Right atrium auricular region (tissue), 2 donors: ENCODE measurements at regions not wholly inside any gene's neighbourhood (a gene's known extent, or its start where the extent isn't known, plus 50 kb on each side); places are given as distances from the start of the nearest gene placed in this dataset.

ENCODE experiments used
- DNase-seq: peaks from one replicate; pipeline ENCODE4 v3.0.0-alpha.2; 2019; ENCODE audit warnings: low spot score
- H3K27ac ChIP-seq, 2 donors: fragments of 200-600 bp; sonication (generic); 1 replicate in 1 of 2; 2 replicates in 1 of 2; pipeline ENCODE4 v1.5.1; 2016 to 2019
- H3K27me3 ChIP-seq, 2 donors: fragments of 200-600 bp; sonication (generic); one replicate each; pipeline versions ENCODE4 v1.5.1 to v1.6.0; 2017 to 2019
- H3K36me3 ChIP-seq: fragments of 200-600 bp; sonication (generic); one replicate; pipeline ENCODE4 v1.5.1; 2016
- H3K4me1 ChIP-seq, 2 donors: fragments of 200-600 bp; sonication (generic); one replicate each; pipeline versions ENCODE4 v1.5.1 to v1.6.0; 2017 to 2019
- H3K4me3 ChIP-seq, 2 donors: fragments of 200-600 bp; sonication (generic); 1 replicate in 1 of 2; 2 replicates in 1 of 2; pipeline ENCODE4 v1.5.1; 2017 to 2019; ENCODE audit warnings: mild to moderate bottlenecking in 1 of 2, moderate library complexity in 1 of 2
- H3K9me3 ChIP-seq, 2 donors: fragments of 200-600 bp; sonication (generic); one replicate each; pipeline ENCODE4 v1.5.1; 2019
- CTCF ChIP-seq, 2 donors: fragments of 200-600 bp; sonication (generic); IDR thresholded peaks; one replicate each; pipeline ENCODE4 v1.5.1; 2019; ENCODE audit warnings: antibody characterized with exemption in 2 of 2

GRCh38 chr2:18845854-18846445 lies 256.6 kb upstream of the NT5C1B start:
- no peak for TF ChIP-seq CTCF (IDR thresholded peaks at IDR 0.05)
- Histone ChIP-seq H3K9me3 (no peaks in the 10 kb centered on the region), H3K27me3 (no peaks in the 10 kb centered on the region), H3K36me3 (no peaks in the 10 kb centered on the region), H3K4me3 (no peak overlapping the region), H3K4me1 (peaks cover 0 to 27% of the 10 kb centered on the region in 2 donors), H3K27ac (no peak overlapping the region)
- DNase-seq = no peak

DNA sequence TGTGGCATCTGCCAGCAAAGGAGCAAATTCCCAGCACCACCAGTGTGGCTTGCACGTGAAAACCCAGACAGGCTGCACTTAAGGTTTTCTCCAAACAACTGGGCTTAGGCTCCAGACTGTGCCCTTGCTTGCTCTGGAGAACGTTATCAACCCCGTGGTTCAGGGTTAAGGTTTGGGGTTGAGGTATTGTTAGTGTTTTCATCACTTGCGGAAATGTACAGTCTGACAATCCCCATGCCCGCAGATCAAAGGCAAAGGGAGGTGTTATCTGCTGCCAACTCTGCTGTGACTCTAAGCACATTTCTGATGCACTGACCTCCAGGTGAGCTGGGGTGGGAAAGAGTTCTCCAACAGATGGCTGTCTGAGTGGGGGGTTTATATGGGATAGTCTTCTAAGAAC lies 253.5 kb upstream of the NT5C1B start:
- Histone ChIP-seq H3K4me3 (no peak overlapping the region), H3K4me1 (peaks cover 0 to 27% of the 10 kb centered on the region in 2 donors), H3K27me3 (no peaks in the 10 kb centered on the region), H3K36me3 (no peaks in the 10 kb centered on the region), H3K9me3 (no peaks in the 10 kb centered on the region), H3K27ac (no peak overlapping the region)
- no peak for DNase-seq
- no peak for TF ChIP-seq CTCF (IDR thresholded peaks at IDR 0.05)

DNA sequence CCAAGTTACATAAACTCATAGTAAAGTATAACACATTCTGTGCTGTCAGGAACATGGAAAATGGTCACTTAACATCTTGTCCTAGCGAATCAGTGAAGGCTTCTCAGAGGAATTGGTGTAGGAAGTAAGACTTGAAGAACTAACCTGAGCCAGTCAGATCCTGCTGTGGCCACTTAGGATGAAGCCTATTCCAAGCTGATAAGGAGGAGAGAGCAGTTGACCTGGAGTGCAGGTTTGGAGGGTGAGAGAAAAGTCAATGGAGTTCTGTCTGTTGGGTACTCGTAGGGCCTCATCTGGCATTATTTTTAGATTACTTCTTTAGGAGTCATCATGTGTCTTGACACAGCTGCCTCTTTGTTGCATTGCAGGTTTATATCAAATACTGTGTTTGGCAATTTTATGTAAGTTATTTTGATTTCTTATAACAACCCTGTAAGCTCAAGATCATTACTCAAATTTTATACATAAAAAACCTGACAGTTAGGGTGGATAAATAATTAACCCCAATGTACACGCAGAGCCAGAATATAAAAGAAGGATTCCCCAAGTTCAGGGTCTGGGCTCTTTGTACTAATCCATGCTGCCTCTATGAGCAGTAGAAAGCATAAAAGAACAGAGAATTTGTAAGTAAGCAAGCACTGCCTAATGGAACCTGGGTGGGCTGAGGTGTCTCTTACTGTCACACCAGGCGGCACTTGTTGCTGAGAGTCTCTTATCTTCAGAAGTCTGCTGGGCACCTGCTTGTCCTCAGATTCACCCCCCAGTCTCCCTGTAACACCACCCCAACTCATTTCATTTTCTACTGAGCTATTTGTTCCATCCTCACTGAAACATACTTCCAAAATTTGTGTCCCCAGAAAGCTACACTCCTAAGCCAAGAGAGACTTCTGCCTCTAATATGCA lies 252.1 kb upstream of the NT5C1B start:
- DNase-seq = no peak
- Histone ChIP-seq H3K4me3 (no peak overlapping the region), H3K27me3 (no peaks in the 10 kb centered on the region), H3K27ac (no peak overlapping the region), H3K36me3 (no peaks in the 10 kb centered on the region), H3K4me1 (peaks cover 0 to 24% of the 10 kb centered on the region in 2 donors), H3K9me3 (no peaks in the 10 kb centered on the region)
- no peak for TF ChIP-seq CTCF (IDR thresholded peaks at IDR 0.05)

GRCh38 chr2:18837240-18837639 lies 247.9 kb upstream of the NT5C1B start:
- Histone ChIP-seq H3K4me3 (no peak overlapping the region), H3K27ac (no peak overlapping the region), H3K9me3 (no peaks in the 10 kb centered on the region), H3K36me3 (no peaks in the 10 kb centered on the region), H3K27me3 (no peaks in the 10 kb centered on the region), H3K4me1 (peaks cover 0 to 15% of the 10 kb centered on the region in 2 donors)
- DNase-seq = no peak
- TF ChIP-seq CTCF (IDR thresholded peaks at IDR 0.05) = no peak

DNA sequence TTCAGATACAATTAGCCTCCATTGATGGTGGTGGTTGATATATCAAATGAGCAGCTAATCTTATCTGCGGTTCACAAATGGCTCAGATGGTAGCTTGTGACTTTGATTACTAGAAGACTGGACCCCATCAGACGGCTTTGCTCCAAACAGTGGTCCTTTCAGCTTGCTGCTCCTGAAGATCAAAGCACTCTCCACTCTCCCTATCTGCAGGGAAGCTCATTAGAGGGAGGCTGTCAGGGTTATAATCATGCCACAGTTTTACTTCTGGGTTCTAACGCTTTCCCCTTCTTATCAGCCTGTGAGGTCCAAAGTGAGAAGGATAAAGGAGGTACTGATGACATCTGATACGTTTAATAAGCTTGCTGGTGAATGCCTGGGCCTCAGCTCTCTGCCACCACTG lies 247.1 kb upstream of the NT5C1B start:
- Histone ChIP-seq H3K4me3 (no peak overlapping the region), H3K27me3 (no peaks in the 10 kb centered on the region), H3K36me3 (no peaks in the 10 kb centered on the region), H3K9me3 (no peaks in the 10 kb centered on the region), H3K4me1 (peaks cover 0 to 21% of the 10 kb centered on the region in 2 donors), H3K27ac (no peak overlapping the region)
- no peak for TF ChIP-seq CTCF (IDR thresholded peaks at IDR 0.05)
- DNase-seq = no peak
